Bronchial epithelial cell (primary cell): ENCODE measurements at regions not wholly inside any gene's neighbourhood (a gene's known extent, or its start where the extent isn't known, plus 50 kb on each side); places are given as distances from the start of the nearest gene placed in this dataset.

ENCODE experiments used
- DNase-seq: peaks from one replicate; pipeline ENCODE4 v3.0.0-alpha.2; 2010; ENCODE audit warnings: low read depth
- FAIRE-seq: peaks from 2 replicates; lab custom pipeline; 2011; peaks lifted over from hg19 to GRCh38; lab: Jason Lieb, UNC
- H3K27me3 ChIP-seq: 2 replicates; pipeline ENCODE4 v1.5.1; 2011; ENCODE audit warnings: low read length; ENCODE audit not compliant: control insufficient read depth, insufficient read depth
- H3K36me3 ChIP-seq: 2 replicates; pipeline ENCODE4 v1.5.1; 2011; ENCODE audit warnings: low read length; ENCODE audit not compliant: control insufficient read depth, insufficient read depth
- H3K4me3 ChIP-seq: 2 replicates; pipeline ENCODE4 v1.5.1; 2011; ENCODE audit warnings: mild to moderate bottlenecking, low read depth, low read length, control low read depth
- CTCF ChIP-seq: IDR thresholded peaks from 2 replicates; pipeline ENCODE4 v1.5.1; 2011; ENCODE audit warnings: mild to moderate bottlenecking, moderate library complexity, low read length, control low read depth, inconsistent platforms; ENCODE audit not compliant: insufficient read depth, severe bottlenecking

- Histone ChIP-seq H3K27me3 (no peaks in the 10 kb centered on the region), H3K4me3 (no peak overlapping the region), H3K36me3 (no peaks in the 10 kb centered on the region)
- no peak for TF ChIP-seq CTCF
- FAIRE-seq (no peak), DNase-seq (no peak)
These were observed 630.2 kb upstream of the NR3C2 start for GRCh38 chr4:149072384-149072783.

- no peak for DNase-seq
- no peaks in the 10 kb centered on the region for H3K36me3 ChIP-seq
- no peak for TF ChIP-seq CTCF
- no peaks in the 10 kb centered on the region for H3K27me3 ChIP-seq
- H3K4me3 ChIP-seq, result no peak overlapping the region
- FAIRE-seq, result no peak
These were observed 623.5 kb upstream of the NR3C2 start for GRCh38 chr4:149065753-149066152.

DNA sequence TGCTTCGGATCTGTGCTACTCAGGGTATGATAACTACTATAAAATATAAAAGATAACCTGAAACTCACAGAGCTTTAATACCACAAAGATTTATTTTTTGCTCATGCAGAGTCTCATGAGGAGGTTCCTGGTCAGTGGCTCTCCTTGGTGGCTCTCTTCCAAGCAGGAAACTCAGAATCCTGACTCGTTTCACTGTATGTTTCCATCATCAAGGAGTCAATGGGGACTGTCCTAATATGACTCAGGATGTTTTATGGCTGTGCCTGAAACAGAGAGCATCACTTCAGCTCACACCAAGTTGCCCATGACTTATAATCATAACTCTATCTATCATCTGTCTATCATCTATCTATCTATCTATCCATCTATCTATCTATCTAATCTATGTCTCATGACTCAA, 620.8 kb upstream of the NR3C2 start:
- FAIRE-seq (no peak), DNase-seq (peak; percentile 4)
- Histone ChIP-seq H3K27me3 (no peaks in the 10 kb centered on the region), H3K4me3 (no peak overlapping the region), H3K36me3 (no peaks in the 10 kb centered on the region)
- TF ChIP-seq CTCF, result no peak

GRCh38 chr4:149057594-149057993, 615.4 kb upstream of the NR3C2 start:
- no peak for FAIRE-seq
- TF ChIP-seq CTCF, result no peak

DNA sequence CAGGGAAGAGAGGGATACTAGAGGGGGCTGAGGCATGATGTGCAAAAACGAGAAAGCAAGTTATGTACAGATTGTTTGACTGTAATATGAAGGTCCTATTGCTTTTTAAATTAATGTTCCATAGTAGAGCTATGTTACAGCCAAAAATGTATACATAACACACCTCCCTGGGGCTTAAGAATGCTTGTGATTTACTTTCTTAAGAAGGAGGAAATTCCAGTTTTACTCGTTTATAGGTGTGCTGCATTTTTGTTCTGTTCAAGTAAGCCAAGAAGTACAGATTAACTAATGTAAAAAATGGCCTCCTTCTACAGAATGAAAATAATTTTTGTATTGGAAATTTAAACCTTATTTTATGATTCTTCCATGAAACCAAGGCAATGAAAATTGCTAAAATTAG, 614.4 kb upstream of the NR3C2 start:
- DNase-seq, result peak; percentile 54
- FAIRE-seq, result no peak
- Histone ChIP-seq H3K4me3 (no peak overlapping the region), H3K27me3 (no peaks in the 10 kb centered on the region), H3K36me3 (no peaks in the 10 kb centered on the region)
- TF ChIP-seq CTCF, result no peak

More at GRCh38 chr4:149057594-149057993, 615.4 kb upstream of the NR3C2 start:
- H3K27me3 ChIP-seq, result no peaks in the 10 kb centered on the region
- no peaks in the 10 kb centered on the region for H3K36me3 ChIP-seq
- no peak for DNase-seq
- no peak overlapping the region for H3K4me3 ChIP-seq

GRCh38 chr4:149055624-149056023, 613.4 kb upstream of the NR3C2 start:
- Histone ChIP-seq H3K4me3 (no peak overlapping the region), H3K36me3 (no peaks in the 10 kb centered on the region), H3K27me3 (no peaks in the 10 kb centered on the region)
- no peak for DNase-seq
- no peak for TF ChIP-seq CTCF
- FAIRE-seq, result no peak
